WTC11 (cell line): ENCODE measurements at regions not wholly inside any gene's neighbourhood (a gene's known extent, or its start where the extent isn't known, plus 50 kb on each side); places are given as distances from the start of the nearest gene placed in this dataset.

ENCODE experiments used
- ATAC-seq: fragments of 200-7000 bp; cut with Tn5 transposase; 2 replicates; pipeline ENCODE4 v1.10.0; 2021; ENCODE audit warnings: mild to moderate bottlenecking, moderate library complexity
- CTCF ChIA-PET: fragments of 300-600 bp; sonication (Branson Sonifier 250); formaldehyde crosslinking; loops from one replicate; lab custom pipeline; 2021; ENCODE audit warnings: antibody characterized with exemption; lab: Charles Lee
- POLR2A ChIA-PET: fragments of 350-600 bp; sonication (Branson Sonifier 250); formaldehyde crosslinking; loops from one replicate; lab custom pipeline; 2021; ENCODE audit warnings: antibody characterized with exemption; lab: Charles Lee
- DNase-seq: peaks from one replicate; pipeline ENCODE4 v3.0.0; 2021; ENCODE audit warnings: low spot score
- H3K27ac Mint-ChIP-seq: 2 replicates; pipeline ENCODE4 v1.8.0; 2021; ENCODE audit warnings: mixed read lengths
- H3K27me3 Mint-ChIP-seq: 2 replicates; pipeline ENCODE4 v1.8.0; 2021; ENCODE audit warnings: low read depth, mild to moderate bottlenecking, moderate library complexity, mixed read lengths
- H3K36me3 Mint-ChIP-seq: 2 replicates; pipeline ENCODE4 v1.8.0; 2021; ENCODE audit warnings: mixed read lengths
- H3K4me1 Mint-ChIP-seq: 2 replicates; pipeline ENCODE4 v1.8.0; 2022; ENCODE audit warnings: mixed read lengths
- H3K4me3 Mint-ChIP-seq: 2 replicates; pipeline ENCODE4 v1.8.0; 2021; ENCODE audit warnings: mild to moderate bottlenecking, moderate library complexity, mixed read lengths
- H3K9me3 Mint-ChIP-seq: 2 replicates; pipeline ENCODE4 v1.8.0; 2021; ENCODE audit warnings: mixed read lengths
- ESRRA ChIP-seq: sonication (generic); formaldehyde crosslinking; IDR thresholded peaks from 2 replicates; pipeline ENCODE4 v1.8.1; 2022; ENCODE audit warnings: mild to moderate bottlenecking, missing genetic modification reagents, borderline replicate concordance
- GRHL2 ChIP-seq: fragments of 250-450 bp; sonication (Bioruptor Pico); IDR thresholded peaks from 2 replicates; pipeline ENCODE4 v1.8.0; 2022; ENCODE audit warnings: mild to moderate bottlenecking, moderate library complexity; ENCODE audit not compliant: insufficient replicate concordance, severe bottlenecking
- JUN ChIP-seq: sonication (generic); formaldehyde crosslinking; IDR thresholded peaks from 2 replicates; pipeline ENCODE4 v1.8.0; 2023; ENCODE audit warnings: mild to moderate bottlenecking, missing genetic modification reagents
- MXD4 ChIP-seq: fragments of 250-450 bp; sonication (Bioruptor Pico); IDR thresholded peaks from 2 replicates; pipeline ENCODE4 v1.8.0; 2021; ENCODE audit warnings: mild to moderate bottlenecking, moderate library complexity, borderline replicate concordance
- NFYB ChIP-seq: sonication (generic); formaldehyde crosslinking; conservative IDR thresholded peaks from 2 replicates; pipeline ENCODE4 v1.8.0; 2022; ENCODE audit warnings: low read depth, missing genetic modification reagents
- RELA ChIP-seq: sonication (generic); formaldehyde crosslinking; IDR thresholded peaks from 2 replicates; pipeline ENCODE4 v1.8.1; 2022; ENCODE audit warnings: missing genetic modification reagents, mild to moderate bottlenecking, borderline replicate concordance
- ZNF263 ChIP-seq: sonication (generic); formaldehyde crosslinking; IDR thresholded peaks from 2 replicates; pipeline ENCODE4 v1.8.1; 2022; ENCODE audit warnings: low read depth, mild to moderate bottlenecking, moderate library complexity, missing genetic modification reagents
- ZNF396 ChIP-seq: fragments of 250-450 bp; sonication (Bioruptor Pico); IDR thresholded peaks from 2 replicates; pipeline ENCODE4 v1.8.0; 2021; ENCODE audit warnings: mild to moderate bottlenecking, moderate library complexity, borderline replicate concordance
- TF ChIP-seq, protein P1 (sequence below): sonication (generic); formaldehyde crosslinking; conservative IDR thresholded peaks from 2 replicates; pipeline ENCODE4 v1.8.1; 2023; ENCODE audit warnings: mild to moderate bottlenecking, low read depth, missing genetic modification reagents, moderate library complexity
- TF ChIP-seq, protein P2 (sequence below): sonication (generic); formaldehyde crosslinking; IDR thresholded peaks from 2 replicates; pipeline ENCODE4 v1.8.1; 2023; ENCODE audit warnings: mild to moderate bottlenecking, missing genetic modification reagents, borderline replicate concordance
- TF ChIP-seq, protein P3 (sequence below): sonication (generic); formaldehyde crosslinking; IDR thresholded peaks from 2 replicates; pipeline ENCODE4 v1.8.1; 2022; ENCODE audit warnings: mild to moderate bottlenecking, missing genetic modification reagents, moderate library complexity, borderline replicate concordance
- TF ChIP-seq, protein P4 (sequence below): sonication (generic); formaldehyde crosslinking; IDR thresholded peaks from 2 replicates; pipeline ENCODE4 v1.8.1; 2023; ENCODE audit warnings: mild to moderate bottlenecking, missing genetic modification reagents
- TF ChIP-seq, protein P5 (sequence below): sonication (generic); formaldehyde crosslinking; IDR thresholded peaks from 2 replicates; pipeline ENCODE4 v1.8.1; 2023; ENCODE audit warnings: mild to moderate bottlenecking, missing genetic modification reagents
- TF ChIP-seq, protein P6 (sequence below): fragments of 250-450 bp; sonication (Bioruptor Pico); conservative IDR thresholded peaks from 2 replicates; pipeline ENCODE4 v1.9.0; 2021; ENCODE audit warnings: mild to moderate bottlenecking
- TF ChIP-seq, protein P7 (sequence below): sonication (generic); formaldehyde crosslinking; IDR thresholded peaks from 2 replicates; pipeline ENCODE4 v1.8.1; 2023; ENCODE audit warnings: mild to moderate bottlenecking, moderate library complexity, missing genetic modification reagents
- TF ChIP-seq, protein P8 (sequence below): fragments of 250-450 bp; sonication (Bioruptor Pico); IDR thresholded peaks from 2 replicates; pipeline ENCODE4 v1.9.0; 2021; ENCODE audit warnings: mild to moderate bottlenecking

DNA sequence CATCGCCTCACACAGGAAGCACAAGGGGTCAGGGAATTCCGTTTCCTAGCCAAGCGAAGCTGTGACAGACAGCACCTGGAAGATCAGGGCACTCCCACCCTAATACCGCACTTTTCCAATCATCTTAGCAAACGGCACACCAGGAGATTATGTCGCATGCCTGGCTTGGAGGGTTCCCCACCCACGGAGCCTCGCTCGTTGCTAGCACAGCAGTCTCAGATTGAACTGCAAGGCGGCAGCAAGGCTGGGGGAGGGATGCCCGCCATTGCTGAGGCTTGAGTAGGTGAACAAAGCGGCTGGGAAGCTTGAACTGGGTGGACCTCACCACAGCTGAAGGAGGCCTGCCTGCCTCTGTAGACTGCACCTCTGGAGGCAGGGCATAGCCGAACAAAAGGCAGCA, 384.8 kb downstream of the CNTN6 start:
- DNase-seq, result no peak
- TF ChIP-seq, protein P1, sequence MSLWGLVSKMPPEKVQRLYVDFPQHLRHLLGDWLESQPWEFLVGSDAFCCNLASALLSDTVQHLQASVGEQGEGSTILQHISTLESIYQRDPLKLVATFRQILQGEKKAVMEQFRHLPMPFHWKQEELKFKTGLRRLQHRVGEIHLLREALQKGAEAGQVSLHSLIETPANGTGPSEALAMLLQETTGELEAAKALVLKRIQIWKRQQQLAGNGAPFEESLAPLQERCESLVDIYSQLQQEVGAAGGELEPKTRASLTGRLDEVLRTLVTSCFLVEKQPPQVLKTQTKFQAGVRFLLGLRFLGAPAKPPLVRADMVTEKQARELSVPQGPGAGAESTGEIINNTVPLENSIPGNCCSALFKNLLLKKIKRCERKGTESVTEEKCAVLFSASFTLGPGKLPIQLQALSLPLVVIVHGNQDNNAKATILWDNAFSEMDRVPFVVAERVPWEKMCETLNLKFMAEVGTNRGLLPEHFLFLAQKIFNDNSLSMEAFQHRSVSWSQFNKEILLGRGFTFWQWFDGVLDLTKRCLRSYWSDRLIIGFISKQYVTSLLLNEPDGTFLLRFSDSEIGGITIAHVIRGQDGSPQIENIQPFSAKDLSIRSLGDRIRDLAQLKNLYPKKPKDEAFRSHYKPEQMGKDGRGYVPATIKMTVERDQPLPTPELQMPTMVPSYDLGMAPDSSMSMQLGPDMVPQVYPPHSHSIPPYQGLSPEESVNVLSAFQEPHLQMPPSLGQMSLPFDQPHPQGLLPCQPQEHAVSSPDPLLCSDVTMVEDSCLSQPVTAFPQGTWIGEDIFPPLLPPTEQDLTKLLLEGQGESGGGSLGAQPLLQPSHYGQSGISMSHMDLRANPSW (CRISPR knock-in tag), result no peak
- TF ChIP-seq NFYB (CRISPR knock-in tag), result no peak
- TF ChIP-seq RELA (CRISPR knock-in tag), result no peak
- no peak for TF ChIP-seq ZNF263 (CRISPR knock-in tag)
- TF ChIP-seq, protein P2, sequence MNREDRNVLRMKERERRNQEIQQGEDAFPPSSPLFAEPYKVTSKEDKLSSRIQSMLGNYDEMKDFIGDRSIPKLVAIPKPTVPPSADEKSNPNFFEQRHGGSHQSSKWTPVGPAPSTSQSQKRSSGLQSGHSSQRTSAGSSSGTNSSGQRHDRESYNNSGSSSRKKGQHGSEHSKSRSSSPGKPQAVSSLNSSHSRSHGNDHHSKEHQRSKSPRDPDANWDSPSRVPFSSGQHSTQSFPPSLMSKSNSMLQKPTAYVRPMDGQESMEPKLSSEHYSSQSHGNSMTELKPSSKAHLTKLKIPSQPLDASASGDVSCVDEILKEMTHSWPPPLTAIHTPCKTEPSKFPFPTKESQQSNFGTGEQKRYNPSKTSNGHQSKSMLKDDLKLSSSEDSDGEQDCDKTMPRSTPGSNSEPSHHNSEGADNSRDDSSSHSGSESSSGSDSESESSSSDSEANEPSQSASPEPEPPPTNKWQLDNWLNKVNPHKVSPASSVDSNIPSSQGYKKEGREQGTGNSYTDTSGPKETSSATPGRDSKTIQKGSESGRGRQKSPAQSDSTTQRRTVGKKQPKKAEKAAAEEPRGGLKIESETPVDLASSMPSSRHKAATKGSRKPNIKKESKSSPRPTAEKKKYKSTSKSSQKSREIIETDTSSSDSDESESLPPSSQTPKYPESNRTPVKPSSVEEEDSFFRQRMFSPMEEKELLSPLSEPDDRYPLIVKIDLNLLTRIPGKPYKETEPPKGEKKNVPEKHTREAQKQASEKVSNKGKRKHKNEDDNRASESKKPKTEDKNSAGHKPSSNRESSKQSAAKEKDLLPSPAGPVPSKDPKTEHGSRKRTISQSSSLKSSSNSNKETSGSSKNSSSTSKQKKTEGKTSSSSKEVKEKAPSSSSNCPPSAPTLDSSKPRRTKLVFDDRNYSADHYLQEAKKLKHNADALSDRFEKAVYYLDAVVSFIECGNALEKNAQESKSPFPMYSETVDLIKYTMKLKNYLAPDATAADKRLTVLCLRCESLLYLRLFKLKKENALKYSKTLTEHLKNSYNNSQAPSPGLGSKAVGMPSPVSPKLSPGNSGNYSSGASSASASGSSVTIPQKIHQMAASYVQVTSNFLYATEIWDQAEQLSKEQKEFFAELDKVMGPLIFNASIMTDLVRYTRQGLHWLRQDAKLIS (CRISPR knock-in tag), result no peak
- TF ChIP-seq, protein P3, sequence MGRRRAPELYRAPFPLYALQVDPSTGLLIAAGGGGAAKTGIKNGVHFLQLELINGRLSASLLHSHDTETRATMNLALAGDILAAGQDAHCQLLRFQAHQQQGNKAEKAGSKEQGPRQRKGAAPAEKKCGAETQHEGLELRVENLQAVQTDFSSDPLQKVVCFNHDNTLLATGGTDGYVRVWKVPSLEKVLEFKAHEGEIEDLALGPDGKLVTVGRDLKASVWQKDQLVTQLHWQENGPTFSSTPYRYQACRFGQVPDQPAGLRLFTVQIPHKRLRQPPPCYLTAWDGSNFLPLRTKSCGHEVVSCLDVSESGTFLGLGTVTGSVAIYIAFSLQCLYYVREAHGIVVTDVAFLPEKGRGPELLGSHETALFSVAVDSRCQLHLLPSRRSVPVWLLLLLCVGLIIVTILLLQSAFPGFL (CRISPR knock-in tag), result no peak
- no peak for TF ChIP-seq JUN (CRISPR knock-in tag)
- TF ChIP-seq, protein P4, sequence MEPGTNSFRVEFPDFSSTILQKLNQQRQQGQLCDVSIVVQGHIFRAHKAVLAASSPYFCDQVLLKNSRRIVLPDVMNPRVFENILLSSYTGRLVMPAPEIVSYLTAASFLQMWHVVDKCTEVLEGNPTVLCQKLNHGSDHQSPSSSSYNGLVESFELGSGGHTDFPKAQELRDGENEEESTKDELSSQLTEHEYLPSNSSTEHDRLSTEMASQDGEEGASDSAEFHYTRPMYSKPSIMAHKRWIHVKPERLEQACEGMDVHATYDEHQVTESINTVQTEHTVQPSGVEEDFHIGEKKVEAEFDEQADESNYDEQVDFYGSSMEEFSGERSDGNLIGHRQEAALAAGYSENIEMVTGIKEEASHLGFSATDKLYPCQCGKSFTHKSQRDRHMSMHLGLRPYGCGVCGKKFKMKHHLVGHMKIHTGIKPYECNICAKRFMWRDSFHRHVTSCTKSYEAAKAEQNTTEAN, result no peak
- Mint-ChIP-seq H3K4me1 (no peaks in the 10 kb centered on the region), H3K27ac (no peak overlapping the region), H3K9me3 (peaks cover 79% of the 10 kb centered on the region), H3K4me3 (no peak overlapping the region), H3K27me3 (peaks cover 5% of the 10 kb centered on the region; the same call in 1 of the 2 replicates), H3K36me3 (peaks cover 70% of the 10 kb centered on the region)
- no peak for ATAC-seq
- ChIA-PET POLR2A (no interaction called here), CTCF (no interaction called here)

DNA sequence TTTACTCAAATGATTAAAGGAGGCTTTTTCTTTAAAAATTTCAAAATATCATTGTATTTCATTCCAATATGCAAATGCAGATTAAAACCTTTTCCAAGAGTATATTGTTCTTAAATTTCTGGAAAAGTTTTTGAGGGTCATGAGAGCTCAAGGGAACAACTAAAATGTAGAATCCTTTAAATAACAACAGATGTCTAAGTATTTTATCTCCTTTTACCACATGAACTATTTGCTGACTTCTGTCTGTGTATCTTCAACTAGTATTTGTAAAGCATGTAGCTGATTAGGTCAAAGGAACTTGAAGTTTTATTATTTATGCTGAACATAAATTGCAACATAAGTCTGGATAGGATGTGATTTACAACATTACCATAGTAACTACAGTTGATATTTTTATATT, 402.6 kb downstream of the CNTN6 start:
- POLR2A ChIA-PET, result no interaction called here
- no peak for TF ChIP-seq GRHL2
- no peak for TF ChIP-seq ESRRA (CRISPR knock-in tag)
- TF ChIP-seq, protein P5, sequence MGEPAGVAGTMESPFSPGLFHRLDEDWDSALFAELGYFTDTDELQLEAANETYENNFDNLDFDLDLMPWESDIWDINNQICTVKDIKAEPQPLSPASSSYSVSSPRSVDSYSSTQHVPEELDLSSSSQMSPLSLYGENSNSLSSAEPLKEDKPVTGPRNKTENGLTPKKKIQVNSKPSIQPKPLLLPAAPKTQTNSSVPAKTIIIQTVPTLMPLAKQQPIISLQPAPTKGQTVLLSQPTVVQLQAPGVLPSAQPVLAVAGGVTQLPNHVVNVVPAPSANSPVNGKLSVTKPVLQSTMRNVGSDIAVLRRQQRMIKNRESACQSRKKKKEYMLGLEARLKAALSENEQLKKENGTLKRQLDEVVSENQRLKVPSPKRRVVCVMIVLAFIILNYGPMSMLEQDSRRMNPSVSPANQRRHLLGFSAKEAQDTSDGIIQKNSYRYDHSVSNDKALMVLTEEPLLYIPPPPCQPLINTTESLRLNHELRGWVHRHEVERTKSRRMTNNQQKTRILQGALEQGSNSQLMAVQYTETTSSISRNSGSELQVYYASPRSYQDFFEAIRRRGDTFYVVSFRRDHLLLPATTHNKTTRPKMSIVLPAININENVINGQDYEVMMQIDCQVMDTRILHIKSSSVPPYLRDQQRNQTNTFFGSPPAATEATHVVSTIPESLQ (CRISPR knock-in tag), result no peak
- TF ChIP-seq, protein P6, sequence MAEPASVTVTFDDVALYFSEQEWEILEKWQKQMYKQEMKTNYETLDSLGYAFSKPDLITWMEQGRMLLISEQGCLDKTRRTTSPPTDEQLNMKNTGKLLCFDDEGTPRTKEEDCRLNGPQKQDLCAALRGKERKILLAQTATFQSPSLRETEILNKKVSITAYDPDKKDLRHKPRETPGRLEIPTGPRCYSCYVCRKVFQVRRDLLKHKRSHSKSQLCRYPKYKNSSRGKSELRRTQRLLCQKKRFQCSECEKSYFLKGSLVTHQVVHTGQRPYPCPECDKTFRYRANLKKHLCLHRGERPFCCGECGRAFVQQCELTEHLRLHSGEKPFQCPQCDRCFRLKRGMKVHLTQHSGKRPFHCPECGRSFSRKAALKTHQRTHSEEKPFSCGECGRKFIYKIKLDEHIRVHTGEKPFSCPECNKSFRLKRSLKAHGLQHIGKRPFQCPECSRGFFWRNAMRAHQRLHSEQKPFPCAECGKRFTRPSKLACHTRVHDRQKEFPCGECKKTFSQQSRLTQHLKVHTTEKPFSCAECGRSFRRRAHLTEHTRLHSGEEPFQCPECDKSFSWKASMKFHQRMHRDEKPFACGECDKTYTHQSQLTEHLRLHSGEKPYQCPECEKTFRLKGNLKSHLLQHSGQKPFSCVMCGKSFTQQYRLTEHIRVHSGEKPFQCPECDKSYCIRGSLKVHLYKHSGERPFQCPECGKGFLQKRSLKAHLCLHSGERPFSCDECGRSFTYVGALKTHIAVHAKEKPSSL (CRISPR knock-in tag), result no peak
- no peak for TF ChIP-seq NFYB (CRISPR knock-in tag)
- TF ChIP-seq ZNF396 (CRISPR knock-in tag), result no peak
- TF ChIP-seq MXD4 (CRISPR knock-in tag), result no peak
- TF ChIP-seq, protein P7, sequence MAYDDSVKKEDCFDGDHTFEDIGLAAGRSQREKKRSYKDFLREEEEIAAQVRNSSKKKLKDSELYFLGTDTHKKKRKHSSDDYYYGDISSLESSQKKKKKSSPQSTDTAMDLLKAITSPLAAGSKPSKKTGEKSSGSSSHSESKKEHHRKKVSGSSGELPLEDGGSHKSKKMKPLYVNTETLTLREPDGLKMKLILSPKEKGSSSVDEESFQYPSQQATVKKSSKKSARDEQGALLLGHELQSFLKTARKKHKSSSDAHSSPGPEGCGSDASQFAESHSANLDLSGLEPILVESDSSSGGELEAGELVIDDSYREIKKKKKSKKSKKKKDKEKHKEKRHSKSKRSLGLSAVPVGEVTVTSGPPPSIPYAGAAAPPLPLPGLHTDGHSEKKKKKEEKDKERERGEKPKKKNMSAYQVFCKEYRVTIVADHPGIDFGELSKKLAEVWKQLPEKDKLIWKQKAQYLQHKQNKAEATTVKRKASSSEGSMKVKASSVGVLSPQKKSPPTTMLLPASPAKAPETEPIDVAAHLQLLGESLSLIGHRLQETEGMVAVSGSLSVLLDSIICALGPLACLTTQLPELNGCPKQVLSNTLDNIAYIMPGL, result no peak
- TF ChIP-seq, protein P8, sequence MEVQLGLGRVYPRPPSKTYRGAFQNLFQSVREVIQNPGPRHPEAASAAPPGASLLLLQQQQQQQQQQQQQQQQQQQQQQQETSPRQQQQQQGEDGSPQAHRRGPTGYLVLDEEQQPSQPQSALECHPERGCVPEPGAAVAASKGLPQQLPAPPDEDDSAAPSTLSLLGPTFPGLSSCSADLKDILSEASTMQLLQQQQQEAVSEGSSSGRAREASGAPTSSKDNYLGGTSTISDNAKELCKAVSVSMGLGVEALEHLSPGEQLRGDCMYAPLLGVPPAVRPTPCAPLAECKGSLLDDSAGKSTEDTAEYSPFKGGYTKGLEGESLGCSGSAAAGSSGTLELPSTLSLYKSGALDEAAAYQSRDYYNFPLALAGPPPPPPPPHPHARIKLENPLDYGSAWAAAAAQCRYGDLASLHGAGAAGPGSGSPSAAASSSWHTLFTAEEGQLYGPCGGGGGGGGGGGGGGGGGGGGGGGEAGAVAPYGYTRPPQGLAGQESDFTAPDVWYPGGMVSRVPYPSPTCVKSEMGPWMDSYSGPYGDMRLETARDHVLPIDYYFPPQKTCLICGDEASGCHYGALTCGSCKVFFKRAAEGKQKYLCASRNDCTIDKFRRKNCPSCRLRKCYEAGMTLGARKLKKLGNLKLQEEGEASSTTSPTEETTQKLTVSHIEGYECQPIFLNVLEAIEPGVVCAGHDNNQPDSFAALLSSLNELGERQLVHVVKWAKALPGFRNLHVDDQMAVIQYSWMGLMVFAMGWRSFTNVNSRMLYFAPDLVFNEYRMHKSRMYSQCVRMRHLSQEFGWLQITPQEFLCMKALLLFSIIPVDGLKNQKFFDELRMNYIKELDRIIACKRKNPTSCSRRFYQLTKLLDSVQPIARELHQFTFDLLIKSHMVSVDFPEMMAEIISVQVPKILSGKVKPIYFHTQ (CRISPR knock-in tag), result no peak

More for the DNA sequence above, 402.6 kb downstream of the CNTN6 start:
- DNase-seq, result no peak
- Mint-ChIP-seq H3K36me3 (peaks cover 70% of the 10 kb centered on the region), H3K9me3 (peaks cover 89% of the 10 kb centered on the region), H3K4me3 (no peak overlapping the region), H3K4me1 (no peaks in the 10 kb centered on the region), H3K27me3 (no peaks in the 10 kb centered on the region), H3K27ac (no peak overlapping the region)
- no peak for ATAC-seq
- CTCF ChIA-PET, result no interaction called here
